ENCODE measurements at regions not wholly inside any gene's neighbourhood (a gene's known extent, or its start where the extent isn't known, plus 50 kb on each side); places are given as distances from the start of the nearest gene placed in this dataset.
"Not testable (repeated sequence)": the region's sequence is repeated elsewhere in the genome, so short reads cannot be mapped to it uniquely, and the experiment has no call there.

DNA sequence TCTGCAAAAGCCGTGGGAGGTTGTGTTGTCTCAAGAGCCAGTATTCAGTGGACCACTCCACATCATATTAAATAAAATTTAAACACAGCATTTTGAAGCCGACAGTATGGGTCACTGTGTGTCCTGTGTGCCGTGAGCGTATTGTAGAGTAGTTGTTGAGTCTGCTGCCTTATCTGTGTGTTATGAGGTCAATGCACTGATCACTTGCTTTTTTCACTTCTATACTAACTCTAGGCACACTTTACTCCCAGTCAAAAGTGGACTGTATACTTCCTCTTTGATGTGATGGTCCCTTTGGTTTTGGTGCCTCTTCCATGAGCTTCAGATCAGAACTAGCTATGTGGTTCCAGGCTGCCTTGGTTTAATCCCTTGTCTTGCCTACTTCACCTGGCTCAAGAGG, 84.3 kb downstream of the PPIAL4A start:
- TF ChIP-seq EP300, POLR2A (IDR thresholded peaks at IDR 0.05): not testable (repeated sequence)
- TF ChIP-seq, protein P1, sequence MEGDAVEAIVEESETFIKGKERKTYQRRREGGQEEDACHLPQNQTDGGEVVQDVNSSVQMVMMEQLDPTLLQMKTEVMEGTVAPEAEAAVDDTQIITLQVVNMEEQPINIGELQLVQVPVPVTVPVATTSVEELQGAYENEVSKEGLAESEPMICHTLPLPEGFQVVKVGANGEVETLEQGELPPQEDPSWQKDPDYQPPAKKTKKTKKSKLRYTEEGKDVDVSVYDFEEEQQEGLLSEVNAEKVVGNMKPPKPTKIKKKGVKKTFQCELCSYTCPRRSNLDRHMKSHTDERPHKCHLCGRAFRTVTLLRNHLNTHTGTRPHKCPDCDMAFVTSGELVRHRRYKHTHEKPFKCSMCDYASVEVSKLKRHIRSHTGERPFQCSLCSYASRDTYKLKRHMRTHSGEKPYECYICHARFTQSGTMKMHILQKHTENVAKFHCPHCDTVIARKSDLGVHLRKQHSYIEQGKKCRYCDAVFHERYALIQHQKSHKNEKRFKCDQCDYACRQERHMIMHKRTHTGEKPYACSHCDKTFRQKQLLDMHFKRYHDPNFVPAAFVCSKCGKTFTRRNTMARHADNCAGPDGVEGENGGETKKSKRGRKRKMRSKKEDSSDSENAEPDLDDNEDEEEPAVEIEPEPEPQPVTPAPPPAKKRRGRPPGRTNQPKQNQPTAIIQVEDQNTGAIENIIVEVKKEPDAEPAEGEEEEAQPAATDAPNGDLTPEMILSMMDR (IDR thresholded peaks at IDR 0.05), result not testable (repeated sequence)

Measured in sigmoid colon (tissue), 4 donors.